PFSK-1 (cell line): ENCODE measurements at regions not wholly inside any gene's neighbourhood (a gene's known extent, or its start where the extent isn't known, plus 50 kb on each side); places are given as distances from the start of the nearest gene placed in this dataset.

Experiments
- POLR2AphosphoS5 ChIP-seq: IDR thresholded peaks from 2 replicates; pipeline ENCODE4 v1.6.1; 2012; ENCODE audit warnings: low read depth, mild to moderate bottlenecking, control low read depth, low read length, moderate library complexity
- REST ChIP-seq, 2 experiments: IDR thresholded peaks; 2 replicates each; pipeline versions ENCODE4 v1.6.1 to v1.8.0; 2011 to 2012; ENCODE audit warnings: low read depth in 2 of 2, low read length in 2 of 2, control low read depth in 1 of 2, inconsistent platforms in 1 of 2, mild to moderate bottlenecking in 1 of 2, moderate library complexity in 1 of 2; ENCODE audit not compliant: insufficient read depth in 1 of 2
- TAF1 ChIP-seq: IDR thresholded peaks from 2 replicates; pipeline ENCODE4 v1.6.1; 2012; ENCODE audit warnings: low read length, control low read depth, borderline replicate concordance; ENCODE audit not compliant: insufficient read depth

GRCh38 chr10:42421812-42422211 lies 216.6 kb downstream of the ZNF33B start:
- TF ChIP-seq TAF1 (no peak), REST (IDR thresholded peaks at IDR 0.05; ENCODE audit: insufficient read depth in 1 of 2, low read depth in 2 of 2, low read length in 2 of 2) (no peak), POLR2AphosphoS5 (no peak)
